BLaER1 treated with 17β-estradiol and CSF1 and Interleukin-3, amounts not matched to agents 10 nM and 100 nM (cell line): ENCODE measurements at regions not wholly inside any gene's neighbourhood (a gene's known extent, or its start where the extent isn't known, plus 50 kb on each side); places are given as distances from the start of the nearest gene placed in this dataset.

Experiments used
- H3K27ac ChIP-seq, 11 experiments: shearing (Covaris generic); formaldehyde crosslinking; 2 replicates each; pipeline ENCODE4 v1.8.1; 2022
- H3K27me3 ChIP-seq, 11 experiments: shearing (Covaris generic); formaldehyde crosslinking; 2 replicates each; pipeline ENCODE4 v1.8.1; 2022
- H3K36me3 ChIP-seq, 11 experiments: shearing (Covaris generic); formaldehyde crosslinking; 2 replicates each; pipeline ENCODE4 v1.8.1; 2022
- H3K4me1 ChIP-seq, 10 experiments: shearing (Covaris generic); formaldehyde crosslinking; 2 replicates each; pipeline ENCODE4 v1.8.1; 2022
- H3K4me2 ChIP-seq, 11 experiments: shearing (Covaris generic); formaldehyde crosslinking; 2 replicates each; pipeline ENCODE4 v1.8.1; 2022
- H3K4me3 ChIP-seq, 10 experiments: shearing (Covaris generic); formaldehyde crosslinking; 2 replicates each; pipeline ENCODE4 v1.8.1; 2022
- H3K9ac ChIP-seq, 11 experiments: shearing (Covaris generic); formaldehyde crosslinking; 2 replicates each; pipeline ENCODE4 v1.8.1; 2022
- H3K9me3 ChIP-seq, 11 experiments: shearing (Covaris generic); formaldehyde crosslinking; replicated peaks in 1 of 11; 2 replicates each; pipeline ENCODE4 v1.8.1; 2022
- H4K20me1 ChIP-seq, 11 experiments: shearing (Covaris generic); formaldehyde crosslinking; 2 replicates each; pipeline ENCODE4 v1.8.1; 2022
- Cebpa-rat ChIP-seq, 11 experiments: shearing (Covaris generic); IDR thresholded peaks; 2 replicates each; pipeline ENCODE4 v1.8.1; 2022

DNA sequence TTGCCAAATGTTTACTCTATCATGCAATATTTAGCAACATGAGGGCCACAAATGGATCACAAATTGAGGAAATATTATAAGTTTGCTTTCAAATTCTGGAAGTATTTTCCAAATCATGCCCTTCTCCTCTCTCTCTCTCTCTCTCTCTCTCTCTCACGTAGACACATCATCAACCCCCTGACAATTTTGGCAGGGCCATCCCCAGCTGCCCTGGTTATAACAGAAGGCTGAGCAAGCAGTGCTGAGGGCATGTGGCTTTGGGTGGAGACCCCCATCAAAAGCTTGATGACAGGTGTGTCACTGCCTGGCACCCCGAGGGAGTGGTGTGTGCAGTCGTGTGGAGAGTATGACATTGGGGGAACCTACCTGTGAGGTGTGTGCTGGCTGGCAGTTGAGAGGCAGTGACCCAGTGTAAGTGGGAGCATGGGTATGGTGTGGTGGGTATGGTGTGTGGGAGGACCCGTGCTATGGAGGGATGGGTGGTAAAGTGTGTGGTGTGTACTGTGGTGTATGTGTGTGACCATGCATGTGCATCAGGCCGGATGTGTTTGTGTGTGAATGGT, 224.5 kb downstream of the TTC32 start:
- Histone ChIP-seq H3K27ac (no peak overlapping the region), H3K27me3 (no peaks in the 10 kb centered on the region), H3K4me2 (no peak overlapping the region), H3K9me3 (no peaks in the 10 kb centered on the region), H3K4me1 (no peaks in the 10 kb centered on the region), H3K36me3 (no peaks in the 10 kb centered on the region), H4K20me1 (no peaks in the 10 kb centered on the region), H3K9ac (no peak overlapping the region), H3K4me3 (no peak overlapping the region)
- no peak for TF ChIP-seq Cebpa-rat (IDR thresholded peaks at IDR 0.05)

DNA sequence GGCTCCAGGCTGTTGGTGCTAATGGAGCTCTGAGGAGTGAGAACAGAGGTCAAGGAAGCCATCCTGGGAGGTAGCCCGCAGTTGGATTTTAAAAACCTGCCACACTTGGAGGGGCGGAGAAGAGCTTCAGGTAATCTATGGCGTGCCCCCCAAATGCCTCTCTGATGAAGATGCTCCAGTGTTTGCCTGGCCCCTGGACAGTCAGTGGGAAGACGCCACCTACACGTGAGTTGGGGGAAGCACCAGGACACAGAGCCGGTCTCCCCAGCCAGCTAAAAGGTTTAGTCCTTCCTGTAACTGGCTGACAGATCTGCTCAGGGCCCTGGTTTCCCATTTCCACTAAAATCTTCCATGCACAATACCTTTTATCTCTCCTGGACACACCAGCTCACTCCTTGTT, 225.0 kb downstream of the TTC32 start:
- H3K27ac ChIP-seq = no peak overlapping the region

DNA sequence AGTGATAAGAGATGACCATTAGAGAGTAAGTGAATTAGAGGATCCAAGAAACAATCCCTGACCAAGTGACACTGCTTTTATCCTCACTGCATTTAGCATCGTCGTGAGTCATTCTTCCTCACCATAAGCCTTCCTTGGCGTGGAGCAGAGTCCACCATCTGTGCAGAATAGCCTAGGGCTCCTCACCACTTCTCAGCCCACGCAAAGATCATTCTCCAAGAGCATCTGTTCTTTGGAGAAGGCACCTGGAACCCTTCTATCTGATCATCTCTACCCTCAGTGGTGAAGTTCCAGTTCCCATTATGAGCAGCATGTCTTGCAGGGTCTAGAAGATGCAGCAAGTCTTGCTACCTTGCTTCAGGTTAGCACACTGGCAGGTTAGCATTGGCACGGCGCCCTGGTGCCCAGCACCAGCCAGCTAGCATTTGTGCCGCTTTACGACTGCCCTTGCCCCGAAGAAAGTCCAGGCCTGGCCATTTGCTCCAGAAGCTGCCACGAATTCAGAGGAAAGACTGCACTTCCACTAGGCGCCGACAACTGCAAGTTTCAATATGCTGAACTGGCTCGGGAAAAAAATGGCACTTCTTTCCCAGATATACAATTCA, 225.8 kb downstream of the TTC32 start:
- peaks cover 0 to under 1% (median 0%) of the 10 kb centered on the region in 11 experiments; a peak in 1 of 22 replicates for H3K27me3 ChIP-seq
- H3K9ac ChIP-seq = no peak overlapping the region
- no peaks in the 10 kb centered on the region for H3K36me3 ChIP-seq
- H3K4me3 ChIP-seq = no peak overlapping the region
- TF ChIP-seq Cebpa-rat (IDR thresholded peaks at IDR 0.05) = no peak
- no peak overlapping the region for H3K27ac ChIP-seq
- H3K4me1 ChIP-seq = no peaks in the 10 kb centered on the region
- H3K9me3 ChIP-seq = no peaks in the 10 kb centered on the region
- H4K20me1 ChIP-seq = no peaks in the 10 kb centered on the region
- H3K4me2 ChIP-seq = no peak overlapping the region

More for the DNA sequence above, 225.0 kb downstream of the TTC32 start:
- no peak overlapping the region for H3K4me2 ChIP-seq
- TF ChIP-seq Cebpa-rat (IDR thresholded peaks at IDR 0.05) = no peak
- no peaks in the 10 kb centered on the region for H3K36me3 ChIP-seq
- no peak overlapping the region for H3K9ac ChIP-seq
- no peak overlapping the region for H3K4me3 ChIP-seq
- H4K20me1 ChIP-seq = no peaks in the 10 kb centered on the region
- H3K27me3 ChIP-seq = no peaks in the 10 kb centered on the region
- H3K4me1 ChIP-seq = no peaks in the 10 kb centered on the region
- H3K9me3 ChIP-seq = no peaks in the 10 kb centered on the region

DNA sequence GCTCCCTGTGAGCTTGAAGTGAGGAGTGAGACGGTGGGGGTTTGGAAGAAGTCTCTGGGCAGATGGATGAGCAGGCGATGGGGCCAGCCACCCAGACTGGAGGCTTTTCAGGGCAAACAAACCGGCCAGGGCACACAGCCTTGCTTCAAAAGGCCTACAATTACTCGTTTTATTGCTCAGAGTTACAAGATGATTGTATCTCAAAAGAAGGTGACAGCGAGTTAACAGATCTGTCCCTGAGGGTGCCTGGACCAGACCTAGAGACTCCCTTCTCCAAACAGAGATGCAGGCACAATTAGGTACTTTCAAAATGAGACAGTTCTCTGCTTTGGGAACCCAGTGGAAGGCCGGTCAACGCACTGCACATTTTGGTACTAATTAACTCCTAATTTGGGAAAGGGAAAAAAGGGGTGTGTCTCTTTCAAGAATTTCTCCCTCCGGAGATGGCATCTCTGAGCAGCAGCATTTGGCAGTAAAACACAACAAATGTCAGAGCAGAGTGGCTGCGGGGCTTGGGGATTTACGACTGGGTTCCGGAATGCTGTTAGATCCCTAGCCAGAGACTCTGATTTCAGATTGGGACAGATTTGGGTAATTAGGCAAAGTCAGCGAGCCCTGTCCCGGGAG, 226.7 kb downstream of the TTC32 start:
- Histone ChIP-seq H3K4me3 (no peak overlapping the region), H3K9me3 (no peaks in the 10 kb centered on the region), H3K4me1 (no peaks in the 10 kb centered on the region), H3K9ac (no peak overlapping the region), H3K4me2 (no peak overlapping the region), H4K20me1 (no peaks in the 10 kb centered on the region), H3K27ac (no peak overlapping the region), H3K27me3 (peaks cover 0 to 6% (median 5%) of the 10 kb centered on the region in 11 experiments; a peak in 8 of 22 replicates), H3K36me3 (no peaks in the 10 kb centered on the region)
- TF ChIP-seq Cebpa-rat (IDR thresholded peaks at IDR 0.05) = no peak

DNA sequence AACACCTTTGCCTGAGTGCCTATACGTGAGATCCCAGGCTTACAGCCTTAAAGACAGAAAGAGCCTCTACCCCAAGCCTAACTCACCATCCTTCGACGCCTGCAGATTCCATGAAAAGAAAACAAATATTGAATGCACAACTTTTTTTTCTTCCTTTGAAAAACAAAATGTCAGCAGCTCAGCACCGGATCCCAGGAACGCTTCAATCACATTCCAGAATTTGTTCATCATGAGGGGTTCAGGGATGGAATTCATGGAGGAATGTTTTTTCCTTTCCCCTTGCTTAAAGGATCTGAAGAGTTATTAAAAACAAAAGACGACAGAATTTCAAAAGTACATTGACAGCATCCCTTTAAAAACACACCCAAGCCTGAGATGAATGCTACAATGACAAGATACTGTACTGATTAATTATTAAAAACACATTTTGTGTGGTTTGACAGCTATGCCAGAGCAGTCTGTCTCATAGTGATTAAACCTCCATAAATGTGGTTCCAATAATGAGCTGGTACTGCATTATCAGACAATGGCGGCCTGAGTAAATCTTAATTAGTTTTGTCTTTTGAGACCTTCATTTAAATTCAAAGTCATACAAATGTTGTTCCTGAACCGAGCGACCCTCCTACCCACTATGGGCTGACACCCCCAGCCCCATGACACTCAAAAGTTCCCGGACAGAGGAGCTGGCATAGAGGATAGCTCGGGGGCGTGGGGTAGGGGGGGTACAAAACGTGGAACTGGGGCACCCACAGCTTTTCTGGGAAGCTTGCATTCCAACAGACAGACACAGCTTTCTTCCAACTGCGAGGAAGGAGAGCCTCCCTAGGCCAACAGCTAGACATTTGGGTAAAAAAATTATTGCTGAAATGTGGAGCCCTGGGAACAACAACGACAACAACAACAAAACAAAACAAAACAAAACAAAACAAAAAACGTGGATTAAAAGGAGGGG, 227.5 kb downstream of the TTC32 start:
- Histone ChIP-seq H3K36me3 (no peaks in the 10 kb centered on the region), H3K9me3 (no peaks in the 10 kb centered on the region), H3K9ac (no peak overlapping the region), H3K27ac (no peak overlapping the region), H4K20me1 (no peaks in the 10 kb centered on the region), H3K4me1 (no peaks in the 10 kb centered on the region), H3K4me3 (no peak overlapping the region), H3K27me3 (peaks cover 0 to 14% (median 11%) of the 10 kb centered on the region in 11 experiments; a peak in 8 of 22 replicates), H3K4me2 (no peak overlapping the region)
- no peak for TF ChIP-seq Cebpa-rat (IDR thresholded peaks at IDR 0.05)

DNA sequence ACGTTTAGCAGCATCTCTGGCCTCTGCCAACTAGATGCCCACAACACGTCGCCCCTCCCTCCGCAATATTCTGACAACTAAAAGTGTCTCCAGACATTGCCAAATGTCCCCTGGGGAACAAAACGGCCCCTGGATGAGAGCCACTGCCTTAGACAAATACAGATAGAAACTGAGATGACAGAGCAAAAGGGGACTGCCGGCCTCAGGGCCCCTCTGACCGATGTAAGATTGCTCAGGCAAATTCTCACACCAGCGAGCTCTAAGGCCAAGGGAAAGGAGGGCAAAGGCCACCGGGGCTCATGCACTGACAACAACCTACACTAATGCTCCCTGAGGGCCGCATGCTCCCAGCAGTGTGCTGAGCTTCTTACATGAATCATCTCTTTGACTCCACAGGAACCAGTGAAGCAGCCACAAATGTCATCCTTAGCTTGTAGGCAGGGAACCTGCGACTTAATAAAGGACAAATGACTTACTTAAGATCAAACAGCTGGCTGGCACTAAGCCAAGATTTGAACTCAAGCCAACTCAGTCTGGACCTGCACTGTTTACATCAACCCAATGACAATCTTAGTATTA, 228.5 kb downstream of the TTC32 start:
- Histone ChIP-seq H3K36me3 (no peaks in the 10 kb centered on the region), H4K20me1 (no peaks in the 10 kb centered on the region), H3K27ac (no peak overlapping the region), H3K4me1 (no peaks in the 10 kb centered on the region), H3K9ac (no peak overlapping the region), H3K4me3 (no peak overlapping the region), H3K4me2 (no peak overlapping the region), H3K9me3 (no peaks in the 10 kb centered on the region), H3K27me3 (peaks cover 0 to 17% (median 11%) of the 10 kb centered on the region in 11 experiments; a peak in 8 of 22 replicates)
- TF ChIP-seq Cebpa-rat (IDR thresholded peaks at IDR 0.05) = no peak

DNA sequence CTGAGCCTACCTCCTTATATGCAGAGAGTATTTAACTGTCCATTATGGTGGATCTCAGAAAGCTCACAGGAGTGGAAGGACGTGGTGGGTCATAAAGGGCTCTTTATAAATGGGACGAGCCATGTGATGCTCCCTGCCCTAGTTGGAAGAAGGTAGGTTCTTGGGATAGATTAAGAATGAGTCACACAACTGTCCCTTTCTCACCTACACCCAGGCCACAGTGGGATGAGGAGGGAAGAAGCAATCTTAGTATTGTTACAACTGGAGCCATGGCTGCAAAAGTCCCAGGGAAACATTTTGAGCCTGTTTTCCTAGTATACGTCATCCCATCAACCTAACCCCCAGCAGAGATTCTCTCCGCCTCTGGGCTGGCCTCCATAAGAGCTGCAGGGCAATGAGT, 229.9 kb downstream of the TTC32 start:
- Histone ChIP-seq H3K9me3 (no peaks in the 10 kb centered on the region), H3K4me2 (no peak overlapping the region), H3K4me3 (no peak overlapping the region), H4K20me1 (no peaks in the 10 kb centered on the region), H3K36me3 (no peaks in the 10 kb centered on the region), H3K27me3 (peaks cover 0 to 17% (median 11%) of the 10 kb centered on the region in 11 experiments; a peak in 8 of 22 replicates), H3K27ac (no peak overlapping the region), H3K9ac (no peak overlapping the region), H3K4me1 (no peaks in the 10 kb centered on the region)
- TF ChIP-seq Cebpa-rat (IDR thresholded peaks at IDR 0.05) = no peak

DNA sequence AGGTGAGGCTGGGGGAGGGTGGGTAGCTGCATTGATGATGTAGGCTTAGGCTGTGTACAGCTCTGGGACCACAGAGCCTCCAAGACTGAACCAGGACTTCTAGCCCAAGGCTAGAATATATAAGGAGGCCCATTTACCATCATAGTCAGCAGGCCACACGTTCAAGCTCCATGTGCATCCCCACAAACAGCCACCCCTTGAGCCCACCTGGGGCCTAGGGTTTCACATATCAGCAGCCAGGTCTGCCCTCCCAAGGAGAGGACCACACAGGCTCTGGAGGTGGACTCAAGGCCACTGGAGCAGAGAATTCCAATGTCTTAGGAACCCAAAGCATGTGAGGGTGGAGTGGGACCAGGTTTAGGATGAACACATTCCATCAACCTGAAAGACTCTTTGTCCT, 230.5 kb downstream of the TTC32 start:
- H3K27ac ChIP-seq = no peak overlapping the region
- H3K9ac ChIP-seq = no peak overlapping the region
- no peaks in the 10 kb centered on the region for H3K9me3 ChIP-seq
- H3K4me3 ChIP-seq = no peak overlapping the region
- H3K4me2 ChIP-seq = no peak overlapping the region
- H3K27me3 ChIP-seq = peaks cover 0 to 17% (median 11%) of the 10 kb centered on the region in 11 experiments; a peak in 8 of 22 replicates
- no peaks in the 10 kb centered on the region for H3K4me1 ChIP-seq
- TF ChIP-seq Cebpa-rat (IDR thresholded peaks at IDR 0.05) = no peak
- H4K20me1 ChIP-seq = no peaks in the 10 kb centered on the region
- H3K36me3 ChIP-seq = no peaks in the 10 kb centered on the region

DNA sequence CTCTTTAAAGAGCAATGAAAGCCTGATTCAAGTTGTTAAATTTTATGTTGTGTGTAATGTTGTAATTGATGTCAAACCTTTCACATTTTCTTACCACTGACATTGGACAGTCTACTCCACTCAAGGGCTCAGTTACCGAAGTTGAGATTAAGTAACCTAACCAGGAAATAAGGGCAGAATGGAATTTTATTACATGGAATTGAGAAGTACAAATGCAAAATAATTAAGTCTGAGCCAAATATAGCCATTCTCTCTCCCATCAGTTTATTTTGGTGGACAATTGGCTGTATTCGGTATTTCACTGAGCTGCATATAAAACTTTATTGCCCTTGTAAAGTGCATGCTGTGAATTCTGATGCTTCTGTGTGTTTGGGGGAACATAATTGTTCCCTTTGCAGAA, 231.5 kb downstream of the TTC32 start:
- Histone ChIP-seq H3K4me3 (no peak overlapping the region), H3K4me1 (no peaks in the 10 kb centered on the region), H3K9ac (no peak overlapping the region), H3K36me3 (no peaks in the 10 kb centered on the region), H4K20me1 (no peaks in the 10 kb centered on the region), H3K27me3 (peaks cover 0 to 17% (median 11%) of the 10 kb centered on the region in 11 experiments; a peak in 8 of 22 replicates), H3K9me3 (no peaks in the 10 kb centered on the region), H3K4me2 (no peak overlapping the region), H3K27ac (no peak overlapping the region)
- no peak for TF ChIP-seq Cebpa-rat (IDR thresholded peaks at IDR 0.05)
